Panc1 (cell line): ENCODE measurements at regions not wholly inside any gene's neighbourhood (a gene's known extent, or its start where the extent isn't known, plus 50 kb on each side); places are given as distances from the start of the nearest gene placed in this dataset.

ENCODE experiments used
- POLR2AphosphoS5 ChIP-seq: IDR thresholded peaks from 2 replicates; pipeline ENCODE4 v1.6.1; 2012; ENCODE audit warnings: mild to moderate bottlenecking, low read depth, low read length, moderate library complexity
- SIN3A ChIP-seq: IDR thresholded peaks from 2 replicates; pipeline ENCODE4 v1.6.1; 2012; ENCODE audit warnings: low read depth, mild to moderate bottlenecking, low read length, moderate library complexity, borderline replicate concordance; ENCODE audit not compliant: insufficient read depth
- TCF7L2 ChIP-seq: IDR thresholded peaks from 2 replicates; pipeline ENCODE4 v1.6.1; 2011; ENCODE audit warnings: mild to moderate bottlenecking, low read depth, low read length, inconsistent platforms
- TF ChIP-seq, protein P1 (sequence below), 2 experiments: IDR thresholded peaks; 2 replicates each; pipeline ENCODE4 v1.6.1; 2011 to 2012; ENCODE audit warnings: low read depth in 2 of 2, control low read depth in 1 of 2, low read length in 1 of 2, mild to moderate bottlenecking in 1 of 2, moderate library complexity in 1 of 2; ENCODE audit not compliant: insufficient read depth in 1 of 2
- TF ChIP-seq, protein P2 (sequence below): fragments of 450-650 bp; IDR thresholded peaks from 2 replicates; pipeline ENCODE4 v1.5.1; 2017; ENCODE audit warnings: mild to moderate bottlenecking

GRCh38 chr2:7771781-7772180, 854.6 kb downstream of the RNF144A start:
- TF ChIP-seq, protein P1, sequence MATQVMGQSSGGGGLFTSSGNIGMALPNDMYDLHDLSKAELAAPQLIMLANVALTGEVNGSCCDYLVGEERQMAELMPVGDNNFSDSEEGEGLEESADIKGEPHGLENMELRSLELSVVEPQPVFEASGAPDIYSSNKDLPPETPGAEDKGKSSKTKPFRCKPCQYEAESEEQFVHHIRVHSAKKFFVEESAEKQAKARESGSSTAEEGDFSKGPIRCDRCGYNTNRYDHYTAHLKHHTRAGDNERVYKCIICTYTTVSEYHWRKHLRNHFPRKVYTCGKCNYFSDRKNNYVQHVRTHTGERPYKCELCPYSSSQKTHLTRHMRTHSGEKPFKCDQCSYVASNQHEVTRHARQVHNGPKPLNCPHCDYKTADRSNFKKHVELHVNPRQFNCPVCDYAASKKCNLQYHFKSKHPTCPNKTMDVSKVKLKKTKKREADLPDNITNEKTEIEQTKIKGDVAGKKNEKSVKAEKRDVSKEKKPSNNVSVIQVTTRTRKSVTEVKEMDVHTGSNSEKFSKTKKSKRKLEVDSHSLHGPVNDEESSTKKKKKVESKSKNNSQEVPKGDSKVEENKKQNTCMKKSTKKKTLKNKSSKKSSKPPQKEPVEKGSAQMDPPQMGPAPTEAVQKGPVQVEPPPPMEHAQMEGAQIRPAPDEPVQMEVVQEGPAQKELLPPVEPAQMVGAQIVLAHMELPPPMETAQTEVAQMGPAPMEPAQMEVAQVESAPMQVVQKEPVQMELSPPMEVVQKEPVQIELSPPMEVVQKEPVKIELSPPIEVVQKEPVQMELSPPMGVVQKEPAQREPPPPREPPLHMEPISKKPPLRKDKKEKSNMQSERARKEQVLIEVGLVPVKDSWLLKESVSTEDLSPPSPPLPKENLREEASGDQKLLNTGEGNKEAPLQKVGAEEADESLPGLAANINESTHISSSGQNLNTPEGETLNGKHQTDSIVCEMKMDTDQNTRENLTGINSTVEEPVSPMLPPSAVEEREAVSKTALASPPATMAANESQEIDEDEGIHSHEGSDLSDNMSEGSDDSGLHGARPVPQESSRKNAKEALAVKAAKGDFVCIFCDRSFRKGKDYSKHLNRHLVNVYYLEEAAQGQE (IDR thresholded peaks at IDR 0.05; ENCODE audit: insufficient read depth in 1 of 2, low read depth in 2 of 2, low read length in 1 of 2): no peak
- TF ChIP-seq, protein P2, sequence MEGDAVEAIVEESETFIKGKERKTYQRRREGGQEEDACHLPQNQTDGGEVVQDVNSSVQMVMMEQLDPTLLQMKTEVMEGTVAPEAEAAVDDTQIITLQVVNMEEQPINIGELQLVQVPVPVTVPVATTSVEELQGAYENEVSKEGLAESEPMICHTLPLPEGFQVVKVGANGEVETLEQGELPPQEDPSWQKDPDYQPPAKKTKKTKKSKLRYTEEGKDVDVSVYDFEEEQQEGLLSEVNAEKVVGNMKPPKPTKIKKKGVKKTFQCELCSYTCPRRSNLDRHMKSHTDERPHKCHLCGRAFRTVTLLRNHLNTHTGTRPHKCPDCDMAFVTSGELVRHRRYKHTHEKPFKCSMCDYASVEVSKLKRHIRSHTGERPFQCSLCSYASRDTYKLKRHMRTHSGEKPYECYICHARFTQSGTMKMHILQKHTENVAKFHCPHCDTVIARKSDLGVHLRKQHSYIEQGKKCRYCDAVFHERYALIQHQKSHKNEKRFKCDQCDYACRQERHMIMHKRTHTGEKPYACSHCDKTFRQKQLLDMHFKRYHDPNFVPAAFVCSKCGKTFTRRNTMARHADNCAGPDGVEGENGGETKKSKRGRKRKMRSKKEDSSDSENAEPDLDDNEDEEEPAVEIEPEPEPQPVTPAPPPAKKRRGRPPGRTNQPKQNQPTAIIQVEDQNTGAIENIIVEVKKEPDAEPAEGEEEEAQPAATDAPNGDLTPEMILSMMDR: no peak
- no peak for TF ChIP-seq POLR2AphosphoS5
- no peak for TF ChIP-seq TCF7L2
- TF ChIP-seq SIN3A: no peak
